ENCODE measurements at regions not wholly inside any gene's neighbourhood (a gene's known extent, or its start where the extent isn't known, plus 50 kb on each side); places are given as distances from the start of the nearest gene placed in this dataset.
"Not testable (repeated sequence)": the region's sequence is repeated elsewhere in the genome, so short reads cannot be mapped to it uniquely, and the experiment has no call there.

- 77% methylated on average over 7 of the region's 8 CpGs for WGBS (ENCODE audit: insufficient coverage, low coverage, low lambda C conversion rate, missing lambda C conversion rate)
- intact Hi-C loops (cut with DNase I), result no loop called here
- H3K27ac ChIP-seq, result no peak overlapping the region
These were observed 130.8 kb upstream of the SERPINE2 start for GRCh38 chr2:224169847-224170246.

GRCh38 chr2:224167781-224168180 is 128.7 kb upstream of the SERPINE2 start:
- H3K27me3 ChIP-seq; DNase-seq; ATAC-seq; H3K36me3 ChIP-seq; intact Hi-C loops (cut with DNase I); H3K27ac ChIP-seq; H3K9me3 ChIP-seq; H3K4me3 ChIP-seq; H3K4me1 ChIP-seq: not testable (repeated sequence)

More at GRCh38 chr2:224169847-224170246, 130.8 kb upstream of the SERPINE2 start:
- DNase-seq, result no peak
- Histone ChIP-seq H3K27me3 (no peaks in the 10 kb centered on the region), H3K4me3 (no peak overlapping the region), H3K9me3 (no peaks in the 10 kb centered on the region), H3K36me3 (no peaks in the 10 kb centered on the region), H3K4me1 (no peaks in the 10 kb centered on the region)
- ATAC-seq, result no peak
- TF ChIP-seq CTCF (IDR thresholded peaks at IDR 0.05) (no peak), POLR2A (IDR thresholded peaks at IDR 0.05) (no peak)

- ATAC-seq (no peak), DNase-seq (no peak)
- Histone ChIP-seq H3K27ac (no peak overlapping the region), H3K27me3 (no peaks in the 10 kb centered on the region), H3K36me3 (no peaks in the 10 kb centered on the region), H3K9me3 (no peaks in the 10 kb centered on the region), H3K4me3 (no peak overlapping the region), H3K4me1 (no peaks in the 10 kb centered on the region)
- intact Hi-C loops (cut with DNase I), result no loop called here
- 83% methylated on average over 2 of the region's 2 CpGs for WGBS (ENCODE audit: insufficient coverage, low coverage, low lambda C conversion rate, missing lambda C conversion rate)
- TF ChIP-seq POLR2A (IDR thresholded peaks at IDR 0.05) (no peak), CTCF (IDR thresholded peaks at IDR 0.05) (no peak)
These were observed 127.6 kb upstream of the SERPINE2 start for GRCh38 chr2:224166654-224167053.

DNA sequence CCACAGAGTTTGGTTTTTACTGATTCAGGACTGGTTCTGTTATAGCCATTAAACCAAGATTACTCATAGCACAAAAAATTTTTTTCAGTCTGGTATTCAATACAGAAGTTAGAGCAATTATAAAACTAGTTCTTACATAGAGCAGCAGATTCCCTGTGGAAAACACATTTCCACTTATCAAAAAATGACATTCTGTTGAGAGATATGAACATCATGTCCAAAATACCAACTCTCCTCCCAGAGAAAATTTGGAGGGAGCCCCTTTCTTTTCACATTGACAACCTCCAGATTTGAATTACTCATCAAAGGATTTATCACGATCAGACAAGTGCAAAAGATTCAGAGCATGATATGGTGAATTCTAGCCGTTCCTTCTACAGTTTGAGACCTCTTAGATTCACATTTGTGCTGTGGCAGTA is 126.8 kb upstream of the SERPINE2 start:
- TF ChIP-seq CTCF (IDR thresholded peaks at IDR 0.05) (no peak), POLR2A (IDR thresholded peaks at IDR 0.05) (no peak)
- intact Hi-C loops (cut with DNase I), result no loop called here
- no peaks in the 10 kb centered on the region for H3K4me1 ChIP-seq
- H3K27me3 ChIP-seq, result no peaks in the 10 kb centered on the region
- ATAC-seq (no peak), DNase-seq (no peak)
- no peak overlapping the region for H3K27ac ChIP-seq
- no peaks in the 10 kb centered on the region for H3K9me3 ChIP-seq
- H3K4me3 ChIP-seq, result no peak overlapping the region
- H3K36me3 ChIP-seq, result no peaks in the 10 kb centered on the region
- WGBS (ENCODE audit: insufficient coverage, low coverage, low lambda C conversion rate, missing lambda C conversion rate), result 64% methylated on average over 2 of the region's 2 CpGs

- Histone ChIP-seq H3K36me3 (no peaks in the 10 kb centered on the region), H3K4me3 (no peak overlapping the region), H3K27ac (no peak overlapping the region), H3K27me3 (no peaks in the 10 kb centered on the region), H3K4me1 (no peaks in the 10 kb centered on the region), H3K9me3 (no peaks in the 10 kb centered on the region)
- ATAC-seq (no peak), DNase-seq (no peak)
- TF ChIP-seq POLR2A (IDR thresholded peaks at IDR 0.05) (no peak), CTCF (IDR thresholded peaks at IDR 0.05) (no peak)
- 56% methylated on average over 4 of the region's 4 CpGs for WGBS (ENCODE audit: insufficient coverage, low coverage, low lambda C conversion rate, missing lambda C conversion rate)
- intact Hi-C loops (cut with DNase I), result no loop called here
These were observed 124.7 kb upstream of the SERPINE2 start for GRCh38 chr2:224163566-224164307.

Measured in right lobe of liver (tissue), 6 donors.